Astrocyte (in vitro differentiated cells and primary cell): ENCODE measurements at regions not wholly inside any gene's neighbourhood (a gene's known extent, or its start where the extent isn't known, plus 50 kb on each side); places are given as distances from the start of the nearest gene placed in this dataset.

ENCODE experiments used
- EZH2 ChIP-seq: IDR thresholded peaks from 2 replicates; pipeline ENCODE4 v1.6.1; 2012; ENCODE audit warnings: mild to moderate bottlenecking, low read length, inconsistent platforms; ENCODE audit not compliant: insufficient read depth
- TF ChIP-seq, protein P1 (sequence below): IDR thresholded peaks from 2 replicates; pipeline ENCODE4 v1.5.1; 2011; ENCODE audit warnings: low read depth, mild to moderate bottlenecking, inconsistent platforms, low read length, moderate library complexity; ENCODE audit not compliant: insufficient read depth

DNA sequence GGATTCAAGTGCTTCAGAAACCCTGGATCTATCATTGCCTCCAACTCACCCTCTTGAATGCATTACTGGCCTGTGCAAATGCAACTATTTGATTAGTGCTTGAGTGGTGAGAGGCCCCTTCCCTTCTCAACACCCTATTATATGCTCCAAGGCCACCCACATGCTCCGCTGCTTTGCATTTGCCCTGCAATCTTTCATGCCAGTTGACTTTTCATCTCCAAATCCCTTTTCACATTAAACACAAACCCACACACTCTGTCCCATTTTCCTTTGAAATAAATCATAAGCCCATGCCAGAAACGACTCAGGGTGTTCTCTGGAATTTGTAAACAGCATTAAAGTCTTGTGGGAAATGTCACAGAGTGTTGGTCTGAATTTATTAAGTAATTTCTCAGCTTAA lies 78.9 kb upstream of the CTTNBP2NL start:
- TF ChIP-seq, protein P1, sequence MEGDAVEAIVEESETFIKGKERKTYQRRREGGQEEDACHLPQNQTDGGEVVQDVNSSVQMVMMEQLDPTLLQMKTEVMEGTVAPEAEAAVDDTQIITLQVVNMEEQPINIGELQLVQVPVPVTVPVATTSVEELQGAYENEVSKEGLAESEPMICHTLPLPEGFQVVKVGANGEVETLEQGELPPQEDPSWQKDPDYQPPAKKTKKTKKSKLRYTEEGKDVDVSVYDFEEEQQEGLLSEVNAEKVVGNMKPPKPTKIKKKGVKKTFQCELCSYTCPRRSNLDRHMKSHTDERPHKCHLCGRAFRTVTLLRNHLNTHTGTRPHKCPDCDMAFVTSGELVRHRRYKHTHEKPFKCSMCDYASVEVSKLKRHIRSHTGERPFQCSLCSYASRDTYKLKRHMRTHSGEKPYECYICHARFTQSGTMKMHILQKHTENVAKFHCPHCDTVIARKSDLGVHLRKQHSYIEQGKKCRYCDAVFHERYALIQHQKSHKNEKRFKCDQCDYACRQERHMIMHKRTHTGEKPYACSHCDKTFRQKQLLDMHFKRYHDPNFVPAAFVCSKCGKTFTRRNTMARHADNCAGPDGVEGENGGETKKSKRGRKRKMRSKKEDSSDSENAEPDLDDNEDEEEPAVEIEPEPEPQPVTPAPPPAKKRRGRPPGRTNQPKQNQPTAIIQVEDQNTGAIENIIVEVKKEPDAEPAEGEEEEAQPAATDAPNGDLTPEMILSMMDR = no peak
- TF ChIP-seq EZH2 = no peak
